GM13976 (cell line): ENCODE measurements at regions not wholly inside any gene's neighbourhood (a gene's known extent, or its start where the extent isn't known, plus 50 kb on each side); places are given as distances from the start of the nearest gene placed in this dataset.

Source experiments
- DNase-seq: peaks from one replicate; pipeline ENCODE4 v3.0.0; 2012; ENCODE audit warnings: low spot score
- CTCF ChIP-seq: IDR thresholded peaks from 2 replicates; pipeline ENCODE4 v1.5.1; 2012; ENCODE audit warnings: borderline replicate concordance, mild to moderate bottlenecking; ENCODE audit not compliant: insufficient read depth; ENCODE audit errors: extremely low read depth, missing control alignments, control extremely low read depth
- in situ Hi-C: fragments of 300-500 bp; cut with MboI; formaldehyde crosslinking; loops from one replicate; pipeline ENCODE4 v1.12.0; 2022; ENCODE audit warnings: low sequenced_read_pairs, mixed read lengths, inconsistent platforms; ENCODE audit not compliant: unreplicated experiment

- DNase-seq = no peak
- no peak for TF ChIP-seq CTCF
- in situ Hi-C loops = no loop called here
These were observed 59.0 kb upstream of the DLK1 start for GRCh38 chr14:100667656-100668055.

DNA sequence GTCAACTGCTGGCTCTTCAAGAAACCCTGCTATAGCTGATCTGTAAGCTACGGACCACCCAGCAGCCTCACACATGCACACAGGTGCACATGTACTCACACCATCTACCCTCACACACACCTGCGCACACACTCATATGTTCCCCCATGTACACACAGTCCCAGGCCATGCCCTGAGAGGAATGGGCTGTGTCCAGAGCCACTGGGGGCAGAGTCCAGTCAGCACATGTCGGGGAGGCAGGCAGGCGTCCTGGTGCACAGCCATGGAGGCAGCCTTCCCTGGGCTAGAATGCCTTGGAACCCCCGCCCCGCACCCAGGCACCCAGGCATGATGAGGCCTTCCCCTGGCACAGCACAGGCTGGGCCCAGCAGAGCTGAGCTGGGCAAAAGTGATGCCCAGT is 58.3 kb upstream of the DLK1 start:
- in situ Hi-C loops = no loop called here
- no peak for DNase-seq

GRCh38 chr14:100669011-100669412 is 57.7 kb upstream of the DLK1 start:
- TF ChIP-seq CTCF = no peak
- in situ Hi-C loops = no loop called here
- no peak for DNase-seq

More for the DNA sequence above, 58.3 kb upstream of the DLK1 start:
- TF ChIP-seq CTCF = no peak

GRCh38 chr14:100669468-100669867 is 57.2 kb upstream of the DLK1 start:
- in situ Hi-C loops = no loop called here
- DNase-seq = no peak
- no peak for TF ChIP-seq CTCF

- in situ Hi-C loops = no loop called here
- TF ChIP-seq CTCF = no peak
- no peak for DNase-seq
These were observed 56.5 kb upstream of the DLK1 start for GRCh38 chr14:100670017-100670752.

DNA sequence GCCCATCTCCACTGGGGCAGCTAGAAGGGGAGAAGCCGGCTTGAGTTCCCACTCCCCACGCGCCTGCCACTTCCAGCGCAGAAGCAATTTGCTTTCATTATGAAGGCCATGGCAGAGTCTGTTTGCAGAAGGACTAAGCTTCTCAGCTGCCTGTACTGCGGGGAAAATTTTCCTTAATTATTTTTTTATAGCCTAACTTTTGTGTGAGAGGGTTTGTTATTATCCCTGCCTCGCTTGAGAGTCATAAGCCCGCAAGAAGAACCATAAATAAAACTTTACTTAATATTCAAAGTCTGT is 56.0 kb upstream of the DLK1 start:
- in situ Hi-C loops = no loop called here
- no peak for DNase-seq
- no peak for TF ChIP-seq CTCF
